CD4-positive, alpha-beta T cell treated with Interleukin-4 for 1 hour (primary cell): ENCODE measurements at regions not wholly inside any gene's neighbourhood (a gene's known extent, or its start where the extent isn't known, plus 50 kb on each side); places are given as distances from the start of the nearest gene placed in this dataset.
"Not testable (repeated sequence)": the region's sequence is repeated elsewhere in the genome, so short reads cannot be mapped to it uniquely, and the experiment has no call there.

Source experiments
- DNase-seq, 2 donors: peaks; one replicate each; pipeline ENCODE4 v3.0.0-alpha.2; 2020 to 2022

GRCh38 chr4:149987330-149988086 lies 90.7 kb upstream of the DCLK2 start:
- no peak for DNase-seq

GRCh38 chr4:149988087-149988410 lies 90.2 kb upstream of the DCLK2 start:
- no peak for DNase-seq

GRCh38 chr4:149993030-149993429 lies 85.2 kb upstream of the DCLK2 start:
- no peak for DNase-seq

GRCh38 chr4:149995134-149995756 lies 83.0 kb upstream of the DCLK2 start:
- no peak for DNase-seq

- DNase-seq: no peak
These were observed 80.3 kb upstream of the DCLK2 start for GRCh38 chr4:149997881-149998421.

GRCh38 chr4:149999485-150000074 lies 78.7 kb upstream of the DCLK2 start:
- DNase-seq: peak; percentile 4 to 12

- no peak for DNase-seq
These were observed 76.4 kb upstream of the DCLK2 start for GRCh38 chr4:150001815-150002214.

GRCh38 chr4:150002561-150002960 lies 75.7 kb upstream of the DCLK2 start:
- no peak for DNase-seq

- DNase-seq: no peak
These were observed 73.8 kb upstream of the DCLK2 start for GRCh38 chr4:150004481-150004880.

- no peak for DNase-seq
These were observed 72.7 kb upstream of the DCLK2 start for GRCh38 chr4:150005537-150005936.

- no peak for DNase-seq
These were observed 72.0 kb upstream of the DCLK2 start for GRCh38 chr4:150006197-150006596.

- no peak for DNase-seq
These were observed 70.7 kb upstream of the DCLK2 start for GRCh38 chr4:150007512-150007911.

GRCh38 chr4:150008546-150008945 lies 69.7 kb upstream of the DCLK2 start:
- no peak for DNase-seq

GRCh38 chr4:150009533-150009932 lies 68.7 kb upstream of the DCLK2 start:
- DNase-seq: no peak

GRCh38 chr4:150010525-150011126 lies 67.6 kb upstream of the DCLK2 start:
- DNase-seq: no peak

GRCh38 chr4:150012851-150013360 lies 65.3 kb upstream of the DCLK2 start:
- DNase-seq: no peak

GRCh38 chr4:150015910-150016309 lies 62.3 kb upstream of the DCLK2 start:
- DNase-seq: not testable (repeated sequence)

- not testable (repeated sequence) for DNase-seq
These were observed 61.6 kb upstream of the DCLK2 start for GRCh38 chr4:150016621-150017020.

- no peak for DNase-seq
These were observed 60.0 kb upstream of the DCLK2 start for GRCh38 chr4:150018257-150018656.

GRCh38 chr4:150021483-150021882 lies 56.8 kb upstream of the DCLK2 start:
- DNase-seq: no peak

GRCh38 chr4:150023489-150023888 lies 54.8 kb upstream of the DCLK2 start:
- DNase-seq: no peak

GRCh38 chr4:150026987-150027386 lies 51.3 kb upstream of the DCLK2 start:
- DNase-seq: not testable (repeated sequence)
